GM19193 (cell line): ENCODE measurements at regions not wholly inside any gene's neighbourhood (a gene's known extent, or its start where the extent isn't known, plus 50 kb on each side); places are given as distances from the start of the nearest gene placed in this dataset.

Source experiments
- POLR2A ChIP-seq: IDR thresholded peaks from 4 replicates; pipeline ENCODE4 v1.6.1; 2011; ENCODE audit not compliant: insufficient read depth, insufficient read length; ENCODE audit errors: extremely low read depth

DNA sequence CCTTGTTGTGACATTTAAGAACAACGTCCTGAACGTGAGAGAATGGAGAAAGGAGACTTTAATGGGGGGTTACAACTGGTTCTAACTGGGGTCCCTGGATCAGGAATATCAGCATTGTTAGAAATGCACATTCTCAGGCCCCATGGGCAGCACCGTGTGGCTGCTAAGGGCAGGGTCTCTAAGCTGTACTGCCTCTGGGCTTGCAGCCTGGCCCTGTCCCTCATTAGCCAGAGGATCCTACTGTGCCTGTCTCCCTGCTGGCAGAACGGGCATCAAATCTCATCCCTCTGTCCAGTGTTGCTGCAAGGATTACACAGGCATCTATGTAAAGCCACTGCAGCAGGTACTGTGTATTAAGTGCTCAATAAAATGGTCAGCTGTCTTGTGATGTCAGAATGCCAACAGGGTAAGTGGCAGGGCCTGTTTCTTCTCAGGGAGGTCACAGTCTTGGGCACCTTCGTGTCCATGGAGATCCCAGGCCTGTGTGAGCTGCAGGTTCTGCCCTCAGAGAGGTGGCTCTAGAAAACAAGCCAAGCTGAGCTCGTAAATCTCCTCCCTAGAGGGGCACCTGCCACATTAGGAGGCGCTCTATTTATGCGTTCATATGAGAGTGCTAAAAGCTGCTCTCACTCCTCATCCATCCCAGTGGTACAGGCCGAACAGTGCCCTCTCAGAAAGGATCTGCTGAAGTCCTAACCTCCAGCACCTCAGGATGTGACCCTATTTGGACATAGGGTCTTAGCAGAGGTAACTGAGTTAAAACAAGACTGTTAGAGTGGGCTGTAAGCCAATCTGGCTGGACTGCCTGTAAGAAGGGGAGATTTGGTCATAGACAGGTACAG lies 210.5 kb downstream of the GADD45G start:
- no peak for TF ChIP-seq POLR2A

DNA sequence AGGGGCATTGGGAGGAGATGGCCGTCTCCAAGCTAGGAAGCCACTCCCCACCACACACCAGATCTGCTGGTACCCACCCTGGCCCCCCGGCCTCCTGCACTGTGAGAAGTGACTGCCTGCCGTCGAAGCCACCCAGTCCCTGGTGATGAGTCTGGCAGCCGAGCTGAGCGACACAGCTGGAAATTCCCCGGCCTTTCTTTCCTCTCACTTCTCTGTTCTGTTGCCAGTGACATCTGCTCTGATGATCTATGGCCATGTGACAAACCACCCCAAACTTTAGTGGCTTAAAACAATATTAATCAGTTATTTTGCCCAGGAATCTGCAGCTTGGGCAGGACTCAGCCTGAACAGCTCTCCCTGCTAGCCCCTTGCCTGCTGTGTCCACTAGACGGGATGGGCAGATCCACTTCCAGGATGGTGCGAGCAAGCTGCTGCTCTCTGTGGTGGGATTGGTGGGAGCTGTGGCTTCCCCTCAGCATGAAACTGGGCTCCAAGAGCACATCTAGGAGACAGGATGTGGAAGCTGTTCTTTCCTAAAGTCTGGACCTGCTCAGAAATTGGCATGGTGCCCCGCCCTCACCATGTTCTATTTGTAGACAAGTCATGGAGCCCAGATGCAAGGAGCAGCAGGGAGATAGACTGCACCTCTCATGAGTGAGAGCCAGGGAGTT lies 211.2 kb downstream of the GADD45G start:
- TF ChIP-seq POLR2A, result peak; percentile 53

DNA sequence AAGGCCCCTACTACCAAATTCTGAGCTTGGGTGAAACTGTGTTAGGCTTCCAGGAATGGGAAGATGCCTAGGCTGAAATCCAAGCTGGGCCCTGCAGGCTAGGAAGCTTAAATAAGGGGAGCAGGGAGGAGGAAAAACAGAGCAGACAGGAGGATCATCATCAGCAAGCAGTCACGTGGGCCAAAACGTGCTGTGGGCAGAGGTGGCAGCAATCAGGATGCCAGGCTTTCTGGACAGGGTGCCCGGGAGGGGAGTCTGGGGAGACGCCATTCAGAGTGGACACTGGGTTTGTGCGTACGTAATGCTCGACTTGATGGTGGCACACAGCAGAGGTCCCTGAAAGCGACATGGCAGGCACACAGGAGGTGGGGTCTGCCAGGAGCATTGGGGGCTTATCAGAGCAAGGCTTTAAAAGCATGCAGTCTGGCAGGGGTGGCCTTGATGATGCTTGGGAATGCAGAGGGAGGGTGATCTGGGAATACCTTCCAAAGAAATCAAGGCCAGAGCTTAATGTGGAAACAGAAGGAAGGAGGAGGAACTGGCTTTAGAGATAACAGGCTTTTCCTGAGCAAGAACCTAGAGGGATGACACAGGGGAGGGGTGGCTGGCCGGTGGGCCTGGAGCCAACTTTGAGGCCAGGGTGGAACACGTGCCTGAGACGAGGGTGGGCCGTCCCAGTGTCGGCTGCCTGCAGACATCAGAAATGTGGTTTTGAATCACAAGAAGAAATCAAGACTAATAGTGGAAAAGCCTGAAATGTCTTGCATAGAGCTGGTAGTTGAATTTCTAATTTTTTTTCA lies 212.5 kb downstream of the GADD45G start:
- TF ChIP-seq POLR2A, result no peak

DNA sequence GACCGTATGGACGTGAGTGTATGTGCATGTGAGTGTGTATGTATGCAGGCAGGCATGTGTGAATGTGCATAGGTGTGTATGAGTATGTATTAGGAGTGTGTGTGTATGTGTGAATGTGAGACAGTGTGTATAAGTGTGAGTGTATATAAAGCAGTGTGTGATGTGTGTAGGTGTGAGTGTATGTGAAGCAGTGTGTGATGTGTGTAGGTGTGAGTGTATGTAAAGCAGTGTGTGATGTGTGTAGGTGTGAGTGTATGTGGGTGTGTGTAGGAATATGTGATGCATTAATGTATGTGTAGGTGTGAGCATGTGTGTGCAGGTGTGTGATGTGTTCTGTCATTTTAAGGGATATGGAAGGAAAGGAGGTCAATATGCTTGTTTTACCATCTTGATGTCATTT lies 215.5 kb downstream of the GADD45G start:
- TF ChIP-seq POLR2A, result no peak

DNA sequence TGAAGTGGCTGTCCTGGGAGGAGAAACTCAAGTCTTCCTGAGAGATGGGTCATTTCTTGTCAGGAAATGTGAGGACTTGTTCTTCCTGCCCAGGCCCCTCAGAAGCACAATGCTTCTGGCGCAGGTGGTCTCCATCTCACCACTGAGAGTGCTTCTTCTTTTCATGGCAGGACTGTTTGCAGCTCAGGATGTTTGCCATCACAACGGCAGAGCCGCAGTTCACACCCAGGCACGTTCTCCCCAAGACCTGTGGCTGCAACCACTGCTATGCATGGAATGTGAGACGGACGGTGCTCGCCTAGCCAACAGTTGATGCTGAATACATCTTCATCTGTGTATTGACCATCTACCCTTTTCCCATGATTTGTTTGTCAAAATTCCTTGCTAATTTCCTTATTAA lies 216.3 kb downstream of the GADD45G start:
- no peak for TF ChIP-seq POLR2A

DNA sequence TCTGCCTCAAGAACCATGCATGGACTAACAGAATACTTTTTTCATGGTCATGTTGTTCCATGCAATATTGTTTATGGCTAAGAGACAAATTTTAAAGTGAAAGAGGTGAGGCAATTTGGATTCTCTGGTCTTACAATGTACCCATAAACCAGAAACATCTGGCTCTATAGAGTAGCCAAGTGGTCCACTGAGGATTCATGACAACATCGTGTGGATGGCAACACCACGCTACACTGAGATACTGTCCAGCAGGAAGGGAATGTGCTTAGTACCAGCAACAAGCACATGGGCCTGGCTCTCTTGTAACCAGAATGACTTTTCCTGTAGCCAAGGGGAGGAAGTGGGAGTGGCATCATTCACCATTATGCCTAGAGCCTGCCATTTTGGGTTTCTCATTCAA lies 218.2 kb downstream of the GADD45G start:
- no peak for TF ChIP-seq POLR2A

DNA sequence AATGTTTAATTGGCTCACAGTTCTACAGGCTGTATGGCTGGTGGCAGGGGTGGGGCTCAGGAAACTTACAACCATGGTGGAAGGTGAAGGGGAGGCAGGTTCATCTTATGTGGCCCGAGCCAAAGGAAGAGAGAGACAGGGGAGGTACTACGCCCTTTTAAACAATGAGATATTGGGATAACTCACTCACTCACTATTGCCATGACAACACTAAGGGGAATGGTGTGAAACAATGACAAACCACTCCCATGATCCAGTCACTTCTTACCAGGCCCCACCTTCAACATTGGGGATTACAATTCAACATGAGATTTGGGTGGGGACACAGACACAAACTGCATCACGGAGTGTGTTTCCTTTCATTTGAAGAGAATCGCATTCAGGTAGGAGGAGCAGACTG lies 220.9 kb downstream of the GADD45G start:
- TF ChIP-seq POLR2A, result no peak

DNA sequence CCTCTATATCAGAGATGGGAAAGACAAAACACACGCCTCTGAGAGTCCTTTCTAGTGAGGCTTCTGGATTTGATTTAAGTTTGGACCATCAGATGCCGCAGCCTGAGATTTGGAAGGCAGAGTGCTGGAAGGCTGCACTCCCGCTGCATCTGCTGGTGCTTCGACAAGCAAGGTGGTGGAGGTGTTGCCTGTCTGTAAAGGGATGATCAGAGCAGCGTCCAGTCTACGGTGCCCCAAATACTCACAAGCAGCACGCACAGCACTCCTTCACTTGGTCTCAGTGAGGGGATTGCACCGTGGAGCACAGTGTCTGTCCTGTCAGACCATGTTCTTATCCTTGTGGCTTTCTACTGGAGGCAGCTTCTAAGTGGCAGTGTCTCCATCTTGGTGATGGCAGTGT lies 221.4 kb downstream of the GADD45G start:
- TF ChIP-seq POLR2A, result no peak

DNA sequence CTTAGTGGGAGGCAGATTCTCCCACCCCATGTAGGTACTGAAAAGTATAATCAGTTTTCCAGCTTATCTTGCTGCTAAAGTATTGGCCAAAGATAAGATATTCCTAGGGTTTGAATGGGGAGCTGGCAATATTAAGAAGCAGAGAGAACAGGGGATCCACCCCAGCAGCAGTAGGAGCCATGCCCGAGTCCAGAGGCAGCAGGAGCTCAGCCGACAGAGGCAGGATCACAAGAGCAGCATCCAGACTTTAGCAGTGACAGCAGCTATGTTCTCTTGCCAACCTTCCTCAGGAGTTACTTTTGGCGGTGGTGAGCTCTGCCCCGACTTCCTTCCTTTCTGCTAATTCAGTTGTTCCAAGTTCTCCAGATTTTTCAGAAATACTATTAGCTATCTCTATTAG lies 224.5 kb downstream of the GADD45G start:
- TF ChIP-seq POLR2A, result no peak

DNA sequence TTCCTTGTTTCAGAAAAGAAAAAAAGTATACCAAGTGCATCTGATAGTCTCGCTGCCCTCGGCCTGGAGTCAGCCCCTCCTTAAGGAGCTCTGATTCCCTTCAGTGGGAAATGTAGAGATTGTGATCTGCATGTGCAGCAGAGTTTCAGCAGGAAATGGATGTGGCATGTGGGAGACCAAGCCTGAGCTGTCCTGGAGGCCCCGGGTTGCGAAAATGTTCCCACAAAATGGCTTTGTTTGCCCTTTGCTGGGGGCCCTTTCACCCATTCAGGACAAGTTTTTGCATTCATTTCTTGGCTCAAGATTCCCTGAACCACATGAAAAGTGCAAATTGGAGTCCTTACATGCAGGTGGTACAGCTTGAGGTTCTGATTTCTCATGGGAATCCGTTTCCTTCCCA lies 230.9 kb downstream of the GADD45G start:
- TF ChIP-seq POLR2A, result no peak

DNA sequence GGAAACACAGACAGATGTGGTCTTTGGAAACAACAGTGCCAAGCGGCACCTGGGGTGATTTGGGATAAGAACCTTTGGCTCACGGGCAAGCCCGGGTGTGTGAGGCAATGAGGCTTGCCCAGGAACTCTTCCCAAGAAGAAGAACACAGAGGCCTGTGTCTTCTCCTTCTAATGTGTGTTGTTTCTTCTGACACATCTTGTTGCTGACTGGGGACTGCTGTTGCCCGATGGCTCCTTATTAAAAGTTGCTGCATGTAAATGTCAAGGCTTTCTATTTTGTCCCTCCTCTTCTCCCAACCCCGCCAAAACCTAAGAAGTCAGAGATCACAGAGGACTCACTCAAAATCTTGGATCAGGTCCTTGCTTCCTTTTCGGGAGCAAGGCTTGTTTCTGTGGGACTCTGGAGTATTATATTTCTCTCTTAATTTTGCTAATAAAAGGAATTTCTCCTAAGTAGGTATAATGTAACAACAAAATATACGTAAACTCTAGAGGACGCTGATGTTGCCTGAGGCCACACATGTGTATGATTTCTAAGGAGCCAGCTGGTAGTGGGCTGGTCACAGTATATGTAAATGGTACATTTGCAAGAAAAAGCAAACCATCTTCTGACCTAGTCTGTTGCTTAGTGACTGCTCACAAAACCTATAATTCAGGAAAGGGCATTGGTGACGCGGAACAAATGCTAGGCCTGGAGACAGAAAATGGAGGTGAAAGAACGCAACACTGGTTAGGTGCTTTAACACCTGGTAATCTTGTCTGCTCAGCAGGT lies 232.5 kb downstream of the GADD45G start:
- TF ChIP-seq POLR2A, result no peak

DNA sequence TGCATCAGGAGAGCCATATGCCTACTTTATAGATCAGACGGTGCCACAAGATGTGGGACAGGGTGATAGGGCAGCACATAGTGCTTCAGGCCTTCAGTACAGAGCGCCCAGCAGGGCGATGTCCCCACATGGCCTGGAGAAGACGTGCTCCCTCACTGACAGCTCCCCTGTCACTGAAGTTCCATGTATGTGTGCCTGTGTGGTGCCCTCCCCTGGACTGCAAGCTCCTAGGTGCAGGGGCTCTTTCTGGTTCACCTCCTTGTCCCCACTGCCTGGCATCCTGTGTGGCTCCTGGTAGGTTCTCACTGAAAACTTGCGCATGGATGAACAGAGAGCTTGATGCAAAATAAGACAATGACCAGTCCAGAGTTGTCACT lies 233.1 kb downstream of the GADD45G start:
- TF ChIP-seq POLR2A, result no peak

DNA sequence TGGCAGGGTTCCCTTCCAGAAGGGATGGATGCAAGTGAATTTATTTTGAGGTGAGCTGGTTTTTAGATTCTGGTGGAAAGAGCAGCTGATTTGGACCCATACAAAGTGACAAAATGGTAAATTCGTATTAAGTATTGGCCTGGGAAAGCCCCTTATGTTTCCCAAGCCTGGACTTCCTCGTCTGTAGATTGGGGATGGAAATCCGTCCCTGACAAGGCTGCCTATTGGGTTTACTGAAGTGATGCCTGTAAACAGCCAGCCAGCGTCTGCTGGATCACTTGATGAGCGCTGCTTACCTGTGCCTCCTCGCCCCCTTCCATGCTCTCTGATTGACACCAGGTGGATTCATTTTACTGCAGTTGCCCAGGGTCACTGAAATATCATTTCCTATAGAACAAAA lies 233.8 kb downstream of the GADD45G start:
- TF ChIP-seq POLR2A, result no peak

DNA sequence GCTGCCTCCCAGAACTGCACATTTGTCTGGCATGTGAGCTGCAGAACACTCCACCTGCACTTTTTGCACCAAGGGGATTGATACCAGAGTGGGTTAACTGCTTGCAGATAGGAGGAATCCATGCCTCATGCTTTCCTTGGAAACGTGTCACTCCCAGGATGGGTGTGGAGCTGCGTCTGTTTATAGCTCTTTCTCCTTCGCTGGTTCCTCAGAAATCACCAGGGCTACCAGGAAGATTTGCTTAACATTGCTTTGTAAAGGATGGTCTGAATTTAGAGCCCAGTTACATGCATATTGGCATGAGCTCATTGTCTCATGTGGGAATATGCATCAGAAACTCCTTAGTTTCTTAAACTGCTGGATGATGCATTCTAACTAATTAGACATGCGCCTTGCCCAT lies 234.6 kb downstream of the GADD45G start:
- no peak for TF ChIP-seq POLR2A

DNA sequence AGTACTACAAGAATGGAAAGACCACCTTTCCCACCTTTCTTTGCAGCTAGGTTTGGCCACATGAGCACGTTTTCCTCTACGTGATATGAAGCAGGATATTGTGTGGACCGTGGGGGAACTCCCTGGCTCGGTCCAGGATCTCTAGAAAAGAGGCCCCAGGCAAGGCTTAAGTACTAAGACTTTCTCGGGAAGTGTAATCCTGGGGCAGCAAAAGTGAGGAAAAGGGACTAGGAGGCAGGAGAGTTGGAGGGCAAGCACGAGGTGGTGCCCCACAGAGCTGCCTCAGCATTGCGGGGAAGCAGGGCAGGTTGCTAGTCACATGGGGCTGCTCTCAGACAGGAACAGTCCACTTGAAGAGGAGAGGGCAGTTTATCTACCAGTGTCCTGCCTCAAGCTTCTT lies 235.1 kb downstream of the GADD45G start:
- TF ChIP-seq POLR2A, result no peak
